HCT116 (cell line): ENCODE measurements at regions not wholly inside any gene's neighbourhood (a gene's known extent, or its start where the extent isn't known, plus 50 kb on each side); places are given as distances from the start of the nearest gene placed in this dataset.

Experiments
- ATAC-seq: fragments of 200-7000 bp; cut with Tn5 transposase; 2 replicates; pipeline ENCODE4 v1.9.1; 2020; ENCODE audit warnings: mild to moderate bottlenecking, moderate library complexity
- BruUV-seq: library from RNA; stranded (reverse); fragments of 400-500 nt; replicated peaks from 2 replicates; lab custom pipeline; 2021; lab: Mats Ljungman, UMichigan
- CTCF ChIA-PET: fragments of 300-600 bp; sonication (Branson Sonifier 250); formaldehyde crosslinking; loops from one replicate; lab custom pipeline; 2021; ENCODE audit warnings: antibody characterized with exemption; lab: Charles Lee
- POLR2A ChIA-PET: fragments of 300-600, 350-600 bp; sonication (Branson Sonifier 250); formaldehyde crosslinking; loops from one replicate; lab custom pipeline; 2021; ENCODE audit warnings: antibody characterized with exemption; lab: Charles Lee
- RAD21 ChIA-PET, 2 experiments: fragments of 300-600 bp; sonication (Branson Sonifier 250); formaldehyde crosslinking; loops; one replicate each; lab custom pipeline; 2023; ENCODE audit warnings: low total read pairs in 2 of 2; ENCODE audit not compliant: uncharacterized antibody in 2 of 2, unreplicated experiment in 2 of 2, low non-redundant PET in 1 of 2; lab: Charles Lee
- DNase-seq: peaks from one replicate; pipeline ENCODE4 v3.0.0-alpha.2; 2010; ENCODE audit warnings: low read depth, low spot score
- H2AFZ ChIP-seq: fragments of 200-600 bp; shearing (Covaris generic), sonication (generic); 2 replicates; pipeline ENCODE4 v1.6.1; 2017; ENCODE audit warnings: low read depth, mixed run types, mixed read lengths, antibody characterized with exemption, low read length; ENCODE audit not compliant: poor library complexity, severe bottlenecking
- H3K27ac ChIP-seq: 2 replicates; pipeline ENCODE4 v1.5.1; 2012; ENCODE audit warnings: low read depth, low read length
- H3K27me3 ChIP-seq: fragments of 200-600 bp; sonication (generic); 2 replicates; pipeline ENCODE4 v1.6.1; 2016; ENCODE audit warnings: mixed run types, low read length, mixed read lengths; ENCODE audit not compliant: insufficient read depth
- H3K36me3 ChIP-seq, 2 experiments: fragments of 200-500 bp in 1 of 2; fragments of 200-600 bp in 1 of 2; sonication (Bioruptor generic) in 1 of 2; sonication (generic) in 1 of 2; 2 replicates each; pipeline versions ENCODE4 v1.5.1 to v1.6.1; 2014 to 2016; ENCODE audit warnings: low read length in 2 of 2, inconsistent platforms in 1 of 2, mixed read lengths in 1 of 2, mixed run types in 1 of 2; ENCODE audit not compliant: insufficient read depth in 2 of 2, control insufficient read depth in 1 of 2
- H3K4me1 ChIP-seq, 2 experiments: fragments of 200-600 bp in 1 of 2; sonication (generic) in 1 of 2; 2 replicates each; pipeline versions ENCODE4 v1.5.1 to v1.6.1; 2012 to 2017; ENCODE audit warnings: low read length in 2 of 2, inconsistent platforms in 1 of 2, mild to moderate bottlenecking in 1 of 2, mixed read lengths in 1 of 2, mixed run types in 1 of 2, moderate library complexity in 1 of 2; ENCODE audit not compliant: insufficient read depth in 2 of 2, control insufficient read depth in 1 of 2
- H3K4me2 ChIP-seq: fragments of 200-600 bp; sonication (generic); 2 replicates; pipeline ENCODE4 v1.6.1; 2017; ENCODE audit warnings: mixed run types, low read length, mixed read lengths
- H3K4me3 ChIP-seq, 2 experiments: fragments of 200-600 bp in 1 of 2; sonication (generic) in 1 of 2; replicated peaks in 1 of 2; 2 replicates each; pipeline ENCODE4 v1.5.1; 2011 to 2016; ENCODE audit warnings: low read length in 2 of 2, control low read depth in 1 of 2, low read depth in 1 of 2, mild to moderate bottlenecking in 1 of 2, mixed read lengths in 1 of 2, mixed run types in 1 of 2
- H3K79me2 ChIP-seq: fragments of 200-600 bp; sonication (generic); 2 replicates; pipeline ENCODE4 v1.6.1; 2017; ENCODE audit warnings: mild to moderate bottlenecking, mixed run types, low read length, moderate library complexity, mixed read lengths; ENCODE audit not compliant: insufficient read depth
- H3K9ac ChIP-seq: fragments of 200-600 bp; sonication (generic); 2 replicates; pipeline ENCODE4 v1.6.1; 2016; ENCODE audit warnings: low read length, mixed read lengths
- H3K9me2 ChIP-seq: fragments of 200-600 bp; sonication (generic), shearing (Covaris generic); 2 replicates; pipeline ENCODE4 v1.6.1; 2017; ENCODE audit warnings: mixed run types, mild to moderate bottlenecking, moderate library complexity; ENCODE audit not compliant: insufficient read depth
- H3K9me3 ChIP-seq, 2 experiments: fragments of 200-500 bp in 1 of 2; fragments of 200-600 bp in 1 of 2; sonication (Bioruptor generic) in 1 of 2; sonication (generic) in 1 of 2; 2 replicates each; pipeline ENCODE4 v1.6.1; 2014 to 2017; ENCODE audit warnings: low read length in 2 of 2, mixed read lengths in 2 of 2, inconsistent platforms in 1 of 2, low read depth in 1 of 2, mild to moderate bottlenecking in 1 of 2, mixed run types in 1 of 2, moderate library complexity in 1 of 2; ENCODE audit not compliant: control insufficient read depth in 1 of 2, insufficient read depth in 1 of 2
- H4K20me1 ChIP-seq: fragments of 200-600 bp; sonication (generic), shearing (Covaris generic); 2 replicates; pipeline ENCODE4 v1.6.1; 2017; ENCODE audit warnings: mixed run types, mild to moderate bottlenecking, moderate library complexity; ENCODE audit not compliant: insufficient read depth
- ELF1 ChIP-seq: IDR thresholded peaks from 2 replicates; pipeline ENCODE4 v1.6.1; 2012; ENCODE audit warnings: low read depth, borderline replicate concordance
- EZH2phosphoT487 ChIP-seq: fragments of 200-600 bp; IDR thresholded peaks from 2 replicates; pipeline ENCODE4 v1.6.1; 2018; ENCODE audit warnings: antibody characterized with exemption, borderline replicate concordance
- FOSL1 ChIP-seq: IDR thresholded peaks from 2 replicates; pipeline ENCODE4 v1.6.1; 2012; ENCODE audit warnings: low read depth
- JUND ChIP-seq: IDR thresholded peaks from 2 replicates; pipeline ENCODE4 v1.6.1; 2012
- POLR2A ChIP-seq: IDR thresholded peaks from 2 replicates; pipeline ENCODE4 v1.7.0; 2011; ENCODE audit warnings: borderline replicate concordance; ENCODE audit not compliant: insufficient read depth, insufficient read length; ENCODE audit errors: extremely low read depth
- SRF ChIP-seq: IDR thresholded peaks from 2 replicates; pipeline ENCODE4 v1.6.1; 2012; ENCODE audit warnings: low read depth
- YY1 ChIP-seq: IDR thresholded peaks from 2 replicates; pipeline ENCODE4 v1.6.1; 2011; ENCODE audit warnings: low read length, low read depth, moderate library complexity, mild to moderate bottlenecking; ENCODE audit not compliant: insufficient replicate concordance; ENCODE audit errors: extremely low read depth
- ZFX ChIP-seq: fragments of 450-650 bp; IDR thresholded peaks from 2 replicates; pipeline ENCODE4 v1.6.1; 2017
- ZNF274 ChIP-seq: fragments of 200-500 bp; sonication (Bioruptor generic); IDR thresholded peaks from 2 replicates; pipeline ENCODE4 v1.6.1; 2014; ENCODE audit warnings: mild to moderate bottlenecking, low read depth, low read length, inconsistent platforms
- intact Hi-C: fragments of 100-400 bp; cut with micrococcal nuclease; formaldehyde crosslinking; loops from 2 replicates; pipeline ENCODE4 v1.10.0; 2022
- TF ChIP-seq, protein P1 (sequence below), 3 experiments: fragments of 200-600 bp in 1 of 3; sonication (generic) in 1 of 3; IDR thresholded peaks in 2 of 3; conservative IDR thresholded peaks in 1 of 3; 2 replicates each; pipeline ENCODE4 v1.5.1; 2012 to 2017; ENCODE audit warnings: low read depth in 2 of 3, low read length in 2 of 3, antibody characterized with exemption in 1 of 3, borderline replicate concordance in 1 of 3, control low read depth in 1 of 3, mild to moderate bottlenecking in 1 of 3, mixed read lengths in 1 of 3, mixed run types in 1 of 3, moderate library complexity in 1 of 3; ENCODE audit not compliant: insufficient read depth in 1 of 3
- TF ChIP-seq, protein P2 (sequence below): IDR thresholded peaks from 2 replicates; pipeline ENCODE4 v1.6.1; 2012
- TF ChIP-seq, protein P3 (sequence below): IDR thresholded peaks from 2 replicates; pipeline ENCODE4 v1.6.1; 2012; ENCODE audit warnings: low read depth
- TF ChIP-seq, protein P4 (sequence below): IDR thresholded peaks from 2 replicates; pipeline ENCODE4 v1.6.1; 2011; ENCODE audit warnings: mild to moderate bottlenecking, low read length, moderate library complexity; ENCODE audit not compliant: insufficient replicate concordance; ENCODE audit errors: extremely low read depth

DNA sequence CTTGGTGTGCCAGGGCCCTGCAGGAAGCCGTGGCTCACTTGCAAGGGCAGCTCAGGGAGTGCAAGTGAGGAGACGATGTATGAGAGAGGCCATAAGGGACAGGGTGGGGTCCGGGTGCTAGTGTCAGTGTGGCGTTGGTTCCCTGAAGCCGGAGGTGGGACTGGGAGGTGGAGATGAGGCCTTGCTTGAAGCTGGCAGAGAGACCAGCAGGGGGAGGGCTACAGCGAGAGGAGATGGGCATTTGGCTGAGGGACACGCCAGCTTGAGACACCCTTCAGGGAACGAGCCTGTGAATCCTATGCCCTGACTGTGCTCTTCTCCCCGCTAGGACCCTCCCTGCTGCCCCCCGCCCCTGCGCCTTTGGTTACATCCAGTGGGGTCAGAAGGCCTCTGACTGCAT, 529.1 kb downstream of the TCERG1L start:
- H3K79me2 ChIP-seq: no peaks in the 10 kb centered on the region
- no peaks in the 10 kb centered on the region for H3K9me3 ChIP-seq
- H3K4me2 ChIP-seq: no peak overlapping the region
- ChIA-PET POLR2A (no interaction called here), RAD21 (no interaction called here), CTCF (no interaction called here)
- intact Hi-C loops: no loop called here
- ATAC-seq (no peak), DNase-seq (no peak)
- no peaks in the 10 kb centered on the region for H3K4me1 ChIP-seq
- H3K4me3 ChIP-seq: no peak overlapping the region
- no peaks in the 10 kb centered on the region for H3K27me3 ChIP-seq
- no peak overlapping the region for H3K27ac ChIP-seq
- H3K9ac ChIP-seq: no peak overlapping the region
- H4K20me1 ChIP-seq: no peaks in the 10 kb centered on the region
- no peak for TF ChIP-seq SRF
- TF ChIP-seq FOSL1: no peak
- TF ChIP-seq, protein P1, sequence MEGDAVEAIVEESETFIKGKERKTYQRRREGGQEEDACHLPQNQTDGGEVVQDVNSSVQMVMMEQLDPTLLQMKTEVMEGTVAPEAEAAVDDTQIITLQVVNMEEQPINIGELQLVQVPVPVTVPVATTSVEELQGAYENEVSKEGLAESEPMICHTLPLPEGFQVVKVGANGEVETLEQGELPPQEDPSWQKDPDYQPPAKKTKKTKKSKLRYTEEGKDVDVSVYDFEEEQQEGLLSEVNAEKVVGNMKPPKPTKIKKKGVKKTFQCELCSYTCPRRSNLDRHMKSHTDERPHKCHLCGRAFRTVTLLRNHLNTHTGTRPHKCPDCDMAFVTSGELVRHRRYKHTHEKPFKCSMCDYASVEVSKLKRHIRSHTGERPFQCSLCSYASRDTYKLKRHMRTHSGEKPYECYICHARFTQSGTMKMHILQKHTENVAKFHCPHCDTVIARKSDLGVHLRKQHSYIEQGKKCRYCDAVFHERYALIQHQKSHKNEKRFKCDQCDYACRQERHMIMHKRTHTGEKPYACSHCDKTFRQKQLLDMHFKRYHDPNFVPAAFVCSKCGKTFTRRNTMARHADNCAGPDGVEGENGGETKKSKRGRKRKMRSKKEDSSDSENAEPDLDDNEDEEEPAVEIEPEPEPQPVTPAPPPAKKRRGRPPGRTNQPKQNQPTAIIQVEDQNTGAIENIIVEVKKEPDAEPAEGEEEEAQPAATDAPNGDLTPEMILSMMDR (IDR thresholded peaks at IDR 0.05 in 2 of 3, conservative IDR thresholded peaks at IDR 0.05 in 1 of 3; ENCODE audit: borderline replicate concordance in 1 of 3, insufficient read depth in 1 of 3, low read depth in 2 of 3, low read length in 2 of 3): no peak
- no peak for TF ChIP-seq JUND
- no peak for TF ChIP-seq YY1
- no TSS peak for BruUV-seq
- no peaks in the 10 kb centered on the region for H3K9me2 ChIP-seq
- H2AFZ ChIP-seq: no peak overlapping the region
- H3K36me3 ChIP-seq: no peaks in the 10 kb centered on the region

DNA sequence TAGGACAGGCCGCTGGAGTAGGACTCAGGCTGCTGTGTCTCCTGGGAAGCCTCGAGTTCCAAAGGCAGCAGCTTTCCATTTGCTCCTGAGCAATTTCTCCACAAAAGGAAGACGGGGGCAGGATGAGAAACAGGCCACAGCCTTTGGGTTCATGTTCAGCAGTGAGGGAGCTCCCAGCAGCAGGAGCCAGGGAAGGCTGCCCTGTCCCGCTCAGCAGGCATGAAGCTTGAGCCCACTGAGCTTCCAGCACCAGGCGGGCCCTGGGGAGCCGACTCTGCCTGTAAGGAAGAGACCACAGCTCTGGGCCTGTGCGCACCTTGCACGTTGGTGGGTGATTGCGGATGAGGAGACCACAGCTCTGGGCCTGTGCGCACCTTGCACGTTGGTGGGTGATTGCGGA, 527.2 kb downstream of the TCERG1L start:
- Histone ChIP-seq H3K4me1 (no peaks in the 10 kb centered on the region), H3K27me3 (no peaks in the 10 kb centered on the region), H3K79me2 (no peaks in the 10 kb centered on the region), H3K4me3 (no peak overlapping the region), H4K20me1 (no peaks in the 10 kb centered on the region), H3K9me3 (no peaks in the 10 kb centered on the region), H2AFZ (no peak overlapping the region), H3K9ac (no peak overlapping the region), H3K4me2 (no peak overlapping the region), H3K9me2 (no peaks in the 10 kb centered on the region), H3K36me3 (no peaks in the 10 kb centered on the region), H3K27ac (no peak overlapping the region)
- BruUV-seq: no TSS peak
- intact Hi-C loops: no loop called here
- ChIA-PET POLR2A (no interaction called here), CTCF (no interaction called here), RAD21 (no interaction called here)
- no peak for ATAC-seq
- no peak for DNase-seq
- TF ChIP-seq EZH2phosphoT487 (no peak), ZFX (no peak), SRF (no peak), FOSL1 (no peak), POLR2A (no peak), YY1 (no peak), ZNF274 (no peak), ELF1 (no peak)
- TF ChIP-seq, protein P2, sequence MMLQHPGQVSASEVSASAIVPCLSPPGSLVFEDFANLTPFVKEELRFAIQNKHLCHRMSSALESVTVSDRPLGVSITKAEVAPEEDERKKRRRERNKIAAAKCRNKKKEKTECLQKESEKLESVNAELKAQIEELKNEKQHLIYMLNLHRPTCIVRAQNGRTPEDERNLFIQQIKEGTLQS: no peak
- TF ChIP-seq, protein P3, sequence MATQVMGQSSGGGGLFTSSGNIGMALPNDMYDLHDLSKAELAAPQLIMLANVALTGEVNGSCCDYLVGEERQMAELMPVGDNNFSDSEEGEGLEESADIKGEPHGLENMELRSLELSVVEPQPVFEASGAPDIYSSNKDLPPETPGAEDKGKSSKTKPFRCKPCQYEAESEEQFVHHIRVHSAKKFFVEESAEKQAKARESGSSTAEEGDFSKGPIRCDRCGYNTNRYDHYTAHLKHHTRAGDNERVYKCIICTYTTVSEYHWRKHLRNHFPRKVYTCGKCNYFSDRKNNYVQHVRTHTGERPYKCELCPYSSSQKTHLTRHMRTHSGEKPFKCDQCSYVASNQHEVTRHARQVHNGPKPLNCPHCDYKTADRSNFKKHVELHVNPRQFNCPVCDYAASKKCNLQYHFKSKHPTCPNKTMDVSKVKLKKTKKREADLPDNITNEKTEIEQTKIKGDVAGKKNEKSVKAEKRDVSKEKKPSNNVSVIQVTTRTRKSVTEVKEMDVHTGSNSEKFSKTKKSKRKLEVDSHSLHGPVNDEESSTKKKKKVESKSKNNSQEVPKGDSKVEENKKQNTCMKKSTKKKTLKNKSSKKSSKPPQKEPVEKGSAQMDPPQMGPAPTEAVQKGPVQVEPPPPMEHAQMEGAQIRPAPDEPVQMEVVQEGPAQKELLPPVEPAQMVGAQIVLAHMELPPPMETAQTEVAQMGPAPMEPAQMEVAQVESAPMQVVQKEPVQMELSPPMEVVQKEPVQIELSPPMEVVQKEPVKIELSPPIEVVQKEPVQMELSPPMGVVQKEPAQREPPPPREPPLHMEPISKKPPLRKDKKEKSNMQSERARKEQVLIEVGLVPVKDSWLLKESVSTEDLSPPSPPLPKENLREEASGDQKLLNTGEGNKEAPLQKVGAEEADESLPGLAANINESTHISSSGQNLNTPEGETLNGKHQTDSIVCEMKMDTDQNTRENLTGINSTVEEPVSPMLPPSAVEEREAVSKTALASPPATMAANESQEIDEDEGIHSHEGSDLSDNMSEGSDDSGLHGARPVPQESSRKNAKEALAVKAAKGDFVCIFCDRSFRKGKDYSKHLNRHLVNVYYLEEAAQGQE: no peak
- TF ChIP-seq, protein P4, sequence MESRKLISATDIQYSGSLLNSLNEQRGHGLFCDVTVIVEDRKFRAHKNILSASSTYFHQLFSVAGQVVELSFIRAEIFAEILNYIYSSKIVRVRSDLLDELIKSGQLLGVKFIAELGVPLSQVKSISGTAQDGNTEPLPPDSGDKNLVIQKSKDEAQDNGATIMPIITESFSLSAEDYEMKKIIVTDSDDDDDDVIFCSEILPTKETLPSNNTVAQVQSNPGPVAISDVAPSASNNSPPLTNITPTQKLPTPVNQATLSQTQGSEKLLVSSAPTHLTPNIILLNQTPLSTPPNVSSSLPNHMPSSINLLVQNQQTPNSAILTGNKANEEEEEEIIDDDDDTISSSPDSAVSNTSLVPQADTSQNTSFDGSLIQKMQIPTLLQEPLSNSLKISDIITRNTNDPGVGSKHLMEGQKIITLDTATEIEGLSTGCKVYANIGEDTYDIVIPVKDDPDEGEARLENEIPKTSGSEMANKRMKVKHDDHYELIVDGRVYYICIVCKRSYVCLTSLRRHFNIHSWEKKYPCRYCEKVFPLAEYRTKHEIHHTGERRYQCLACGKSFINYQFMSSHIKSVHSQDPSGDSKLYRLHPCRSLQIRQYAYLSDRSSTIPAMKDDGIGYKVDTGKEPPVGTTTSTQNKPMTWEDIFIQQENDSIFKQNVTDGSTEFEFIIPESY: no peak
